ENCODE measurements at regions not wholly inside any gene's neighbourhood (a gene's known extent, or its start where the extent isn't known, plus 50 kb on each side); places are given as distances from the start of the nearest gene placed in this dataset.

- no peaks in the 10 kb centered on the region for H3F3A ChIP-seq (ENCODE audit: low read depth)
- no peak overlapping the region for H2AFZ ChIP-seq (ENCODE audit: low read length)
- no peaks in the 10 kb centered on the region for H3K79me2 ChIP-seq (ENCODE audit: insufficient read depth, low read length)
- no peak overlapping the region for H3K4me2 ChIP-seq (ENCODE audit: low read depth, low read length, poor library complexity, severe bottlenecking)
- no peaks in the 10 kb centered on the region for H3K36me3 ChIP-seq (ENCODE audit: insufficient read depth, low read length)
- H3K4me3 ChIP-seq (ENCODE audit: low read length, poor library complexity, severe bottlenecking): no peak overlapping the region
- no peaks in the 10 kb centered on the region for H3K27me3 ChIP-seq (ENCODE audit: insufficient read depth, low read length, poor library complexity, severe bottlenecking)
- no peaks in the 10 kb centered on the region for H3K4me1 ChIP-seq (ENCODE audit: insufficient read depth, low read length, poor library complexity, severe bottlenecking)
- no peaks in the 10 kb centered on the region; the same call in 1 of the 2 replicates for H3K9me3 ChIP-seq (ENCODE audit: insufficient read depth, low read depth, low read length)
- H3K9ac ChIP-seq (ENCODE audit: low read depth, low read length, poor library complexity, severe bottlenecking): no peak overlapping the region
- TF ChIP-seq, protein P1, sequence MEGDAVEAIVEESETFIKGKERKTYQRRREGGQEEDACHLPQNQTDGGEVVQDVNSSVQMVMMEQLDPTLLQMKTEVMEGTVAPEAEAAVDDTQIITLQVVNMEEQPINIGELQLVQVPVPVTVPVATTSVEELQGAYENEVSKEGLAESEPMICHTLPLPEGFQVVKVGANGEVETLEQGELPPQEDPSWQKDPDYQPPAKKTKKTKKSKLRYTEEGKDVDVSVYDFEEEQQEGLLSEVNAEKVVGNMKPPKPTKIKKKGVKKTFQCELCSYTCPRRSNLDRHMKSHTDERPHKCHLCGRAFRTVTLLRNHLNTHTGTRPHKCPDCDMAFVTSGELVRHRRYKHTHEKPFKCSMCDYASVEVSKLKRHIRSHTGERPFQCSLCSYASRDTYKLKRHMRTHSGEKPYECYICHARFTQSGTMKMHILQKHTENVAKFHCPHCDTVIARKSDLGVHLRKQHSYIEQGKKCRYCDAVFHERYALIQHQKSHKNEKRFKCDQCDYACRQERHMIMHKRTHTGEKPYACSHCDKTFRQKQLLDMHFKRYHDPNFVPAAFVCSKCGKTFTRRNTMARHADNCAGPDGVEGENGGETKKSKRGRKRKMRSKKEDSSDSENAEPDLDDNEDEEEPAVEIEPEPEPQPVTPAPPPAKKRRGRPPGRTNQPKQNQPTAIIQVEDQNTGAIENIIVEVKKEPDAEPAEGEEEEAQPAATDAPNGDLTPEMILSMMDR (conservative IDR thresholded peaks at IDR 0.05; ENCODE audit: low read length): no peak
- no peak for TF ChIP-seq EZH2phosphoT487 (IDR thresholded peaks at IDR 0.05; ENCODE audit: borderline replicate concordance)
- H4K20me1 ChIP-seq (ENCODE audit: insufficient read depth, low read length, poor library complexity, severe bottlenecking): no peaks in the 10 kb centered on the region
- H3K9me2 ChIP-seq (replicated peaks; ENCODE audit: low read depth, low read length): no peaks in the 10 kb centered on the region
Measured at GRCh38 chr10:35888400-35888799, 246.3 kb upstream of the FZD8 start.

- H4K20me1 ChIP-seq (ENCODE audit: insufficient read depth, low read length, poor library complexity, severe bottlenecking): no peaks in the 10 kb centered on the region
- no peak overlapping the region for H3K9ac ChIP-seq (ENCODE audit: low read depth, low read length, poor library complexity, severe bottlenecking)
- H3K9me2 ChIP-seq (replicated peaks; ENCODE audit: low read depth, low read length): no peaks in the 10 kb centered on the region
- H3K36me3 ChIP-seq (ENCODE audit: insufficient read depth, low read length): no peaks in the 10 kb centered on the region
- no peaks in the 10 kb centered on the region for H3K4me1 ChIP-seq (ENCODE audit: insufficient read depth, low read length, poor library complexity, severe bottlenecking)
- no peaks in the 10 kb centered on the region for H3F3A ChIP-seq (ENCODE audit: low read depth)
- no peaks in the 10 kb centered on the region for H3K79me2 ChIP-seq (ENCODE audit: insufficient read depth, low read length)
- TF ChIP-seq, protein P1 (conservative IDR thresholded peaks at IDR 0.05; ENCODE audit: low read length): no peak
- no peak for TF ChIP-seq EZH2phosphoT487 (IDR thresholded peaks at IDR 0.05; ENCODE audit: borderline replicate concordance)
- H2AFZ ChIP-seq (ENCODE audit: low read length): no peak overlapping the region
- H3K4me3 ChIP-seq (ENCODE audit: low read length, poor library complexity, severe bottlenecking): no peak overlapping the region
- H3K9me3 ChIP-seq (ENCODE audit: insufficient read depth, low read depth, low read length): no peaks in the 10 kb centered on the region; the same call in 1 of the 2 replicates
- H3K4me2 ChIP-seq (ENCODE audit: low read depth, low read length, poor library complexity, severe bottlenecking): no peak overlapping the region
- H3K27me3 ChIP-seq (ENCODE audit: insufficient read depth, low read length, poor library complexity, severe bottlenecking): no peaks in the 10 kb centered on the region
Measured at GRCh38 chr10:35887685-35888084, 245.6 kb upstream of the FZD8 start.

GRCh38 chr10:35885076-35885475 is 243.0 kb upstream of the FZD8 start:
- Histone ChIP-seq H3F3A (ENCODE audit: low read depth) (no peaks in the 10 kb centered on the region), H3K4me2 (ENCODE audit: low read depth, low read length, poor library complexity, severe bottlenecking) (no peak overlapping the region), H4K20me1 (ENCODE audit: insufficient read depth, low read length, poor library complexity, severe bottlenecking) (no peaks in the 10 kb centered on the region), H3K36me3 (ENCODE audit: insufficient read depth, low read length) (no peaks in the 10 kb centered on the region), H3K27me3 (ENCODE audit: insufficient read depth, low read length, poor library complexity, severe bottlenecking) (no peaks in the 10 kb centered on the region), H3K9me3 (ENCODE audit: insufficient read depth, low read depth, low read length) (no peaks in the 10 kb centered on the region; the same call in 1 of the 2 replicates), H3K79me2 (ENCODE audit: insufficient read depth, low read length) (no peaks in the 10 kb centered on the region), H3K9ac (ENCODE audit: low read depth, low read length, poor library complexity, severe bottlenecking) (no peak overlapping the region), H3K9me2 (replicated peaks; ENCODE audit: low read depth, low read length) (no peaks in the 10 kb centered on the region), H2AFZ (ENCODE audit: low read length) (no peak overlapping the region), H3K4me1 (ENCODE audit: insufficient read depth, low read length, poor library complexity, severe bottlenecking) (no peaks in the 10 kb centered on the region), H3K4me3 (ENCODE audit: low read length, poor library complexity, severe bottlenecking) (no peak overlapping the region)
- TF ChIP-seq, protein P1 (conservative IDR thresholded peaks at IDR 0.05; ENCODE audit: low read length): no peak
- no peak for TF ChIP-seq EZH2phosphoT487 (IDR thresholded peaks at IDR 0.05; ENCODE audit: borderline replicate concordance)

Measured in Loucy (cell line).